CD14-positive monocyte (primary cell): ENCODE measurements at regions not wholly inside any gene's neighbourhood (a gene's known extent, or its start where the extent isn't known, plus 50 kb on each side); places are given as distances from the start of the nearest gene placed in this dataset.

Source experiments
- DNase-seq, 3 donors: peaks; one replicate each; pipeline ENCODE4 v3.0.0-alpha.2; 2011 to 2022
- H2AFZ ChIP-seq: 2 replicates; pipeline ENCODE4 v1.6.0; 2012; ENCODE audit warnings: mild to moderate bottlenecking, low read depth, low read length, inconsistent platforms; ENCODE audit not compliant: insufficient read depth, poor library complexity, severe bottlenecking
- H3K27ac ChIP-seq, 2 donors: 1 replicate in 1 of 2; 2 replicates in 1 of 2; pipeline ENCODE4 v1.5.1; 2012 to 2013; ENCODE audit warnings: low read length in 2 of 2, control low read depth in 1 of 2, inconsistent platforms in 1 of 2, low read depth in 1 of 2, mild to moderate bottlenecking in 1 of 2
- H3K27me3 ChIP-seq, 2 donors: one replicate each; pipeline versions ENCODE4 v1.6.0 to v1.6.1; 2011 to 2013; ENCODE audit warnings: low read length in 2 of 2; ENCODE audit not compliant: control insufficient read depth in 2 of 2, insufficient read depth in 2 of 2
- H3K36me3 ChIP-seq, 2 donors: replicated peaks in 1 of 2; 1 replicate in 1 of 2; 2 replicates in 1 of 2; pipeline versions ENCODE4 v1.5.1 to v1.6.1; 2012 to 2013; ENCODE audit warnings: low read length in 2 of 2, control low read depth in 1 of 2, inconsistent platforms in 1 of 2, mild to moderate bottlenecking in 1 of 2; ENCODE audit not compliant: insufficient read depth in 2 of 2, control insufficient read depth in 1 of 2
- H3K4me1 ChIP-seq, 2 donors: 1 replicate in 1 of 2; 2 replicates in 1 of 2; pipeline versions ENCODE4 v1.5.1 to v1.6.1; 2012 to 2013; ENCODE audit warnings: low read length in 2 of 2, control low read depth in 1 of 2, inconsistent platforms in 1 of 2, mild to moderate bottlenecking in 1 of 2, moderate library complexity in 1 of 2; ENCODE audit not compliant: insufficient read depth in 2 of 2, control insufficient read depth in 1 of 2
- H3K4me2 ChIP-seq: replicated peaks from 2 replicates; pipeline ENCODE3; 2012; ENCODE audit warnings: low read length, moderate library complexity, mild to moderate bottlenecking; ENCODE audit not compliant: poor library complexity, severe bottlenecking; ENCODE audit errors: extremely low read depth
- H3K4me3 ChIP-seq, 3 experiments: fragments of 200-600 bp in 1 of 3; sonication (generic) in 1 of 3; replicated peaks in 1 of 3; 1 replicate in 2 of 3; 2 replicates in 1 of 3; pipeline ENCODE4 v1.5.1; 2011 to 2013; ENCODE audit warnings: low read length in 3 of 3, mild to moderate bottlenecking in 3 of 3, control low read depth in 2 of 3, low read depth in 2 of 3, inconsistent platforms in 1 of 3, moderate library complexity in 1 of 3
- H3K79me2 ChIP-seq: 2 replicates; pipeline ENCODE4 v1.6.0; 2012; ENCODE audit warnings: mild to moderate bottlenecking, control low read depth, inconsistent platforms, low read length, moderate library complexity; ENCODE audit not compliant: insufficient read depth
- H3K9ac ChIP-seq: 2 replicates; pipeline ENCODE4 v1.6.0; 2017; ENCODE audit warnings: low read length, mild to moderate bottlenecking; ENCODE audit not compliant: insufficient read depth, poor library complexity, severe bottlenecking
- H3K9me3 ChIP-seq, 2 donors: replicated peaks in 1 of 2; 1 replicate in 1 of 2; 2 replicates in 1 of 2; pipeline versions ENCODE4 v1.5.1 to v1.6.1; 2012 to 2013; ENCODE audit warnings: low read length in 2 of 2, control low read depth in 1 of 2; ENCODE audit not compliant: control insufficient read depth in 1 of 2, insufficient read depth in 1 of 2
- H4K20me1 ChIP-seq: 2 replicates; pipeline ENCODE4 v1.6.0; 2012; ENCODE audit warnings: mild to moderate bottlenecking, low read length, control low read depth, moderate library complexity; ENCODE audit not compliant: insufficient read depth
- H3K27ac Mint-ChIP-seq, 7 donors: one replicate each; pipeline ENCODE4 v1.8.0; 2020; ENCODE audit warnings: mild to moderate bottlenecking in 7 of 7, mixed read lengths in 7 of 7, moderate library complexity in 6 of 7, inconsistent platforms in 2 of 7
- H3K27me3 Mint-ChIP-seq, 3 donors: one replicate each; pipeline ENCODE4 v1.8.0; 2021 to 2022; ENCODE audit warnings: low read depth in 3 of 3, mild to moderate bottlenecking in 3 of 3, mixed read lengths in 3 of 3, moderate library complexity in 3 of 3, inconsistent platforms in 1 of 3
- H3K36me3 Mint-ChIP-seq, 2 donors: one replicate each; pipeline ENCODE4 v1.8.0; 2020; ENCODE audit warnings: mixed read lengths in 2 of 2, inconsistent platforms in 1 of 2, mild to moderate bottlenecking in 1 of 2
- H3K4me1 Mint-ChIP-seq: one replicate; pipeline ENCODE4 v1.8.0; 2020; ENCODE audit warnings: mild to moderate bottlenecking, mixed read lengths
- H3K4me3 Mint-ChIP-seq, 2 donors: one replicate each; pipeline ENCODE4 v1.8.0; 2020; ENCODE audit warnings: mild to moderate bottlenecking in 2 of 2, mixed read lengths in 2 of 2, moderate library complexity in 1 of 2
- H3K9me3 Mint-ChIP-seq, 7 donors: one replicate each; pipeline ENCODE4 v1.8.0; 2020 to 2022; ENCODE audit warnings: mixed read lengths in 7 of 7, mild to moderate bottlenecking in 6 of 7, moderate library complexity in 6 of 7, inconsistent platforms in 2 of 7
- WGBS: methylation state at CpG from one replicate; pipeline ENCODE4 v1.1.5; 2013; ENCODE audit warnings: missing lambda C conversion rate; ENCODE audit not compliant: insufficient coverage; 5-methylcytosine and 5-hydroxymethylcytosine counted together
- intact Hi-C, 2 donors: fragments of 100-400 bp; cut with micrococcal nuclease; formaldehyde crosslinking; loops; one replicate each; pipeline versions ENCODE4 v1.15.0 to v1.15.1; 2023
- TF ChIP-seq, protein P1 (sequence below): fragments of 200-600 bp; IDR thresholded peaks from one replicate; pipeline ENCODE4 v1.8.0; 2022; ENCODE audit warnings: antibody characterized with exemption, mild to moderate bottlenecking

DNA sequence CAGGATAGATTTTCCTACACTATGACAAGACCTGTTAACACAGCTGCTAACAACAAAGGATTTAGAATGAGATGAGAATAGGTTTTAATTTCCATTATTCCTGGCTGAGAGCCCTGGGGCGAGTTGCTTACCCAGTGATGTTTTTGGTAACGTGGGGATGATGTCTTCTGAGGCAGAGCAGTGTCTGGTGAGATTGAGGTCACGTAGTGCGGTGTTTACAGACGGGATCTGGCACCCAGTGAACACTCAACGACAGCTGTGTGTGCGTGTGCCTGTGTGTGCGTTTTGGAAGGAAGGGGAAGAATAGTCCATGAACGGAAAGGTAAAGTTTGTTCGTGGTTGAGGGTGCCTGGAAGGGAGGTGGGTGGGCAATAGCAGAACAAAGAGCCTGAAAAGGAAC, 384.7 kb downstream of the C6orf118 start:
- Histone ChIP-seq H3K4me3 (no peak overlapping the region), H3K36me3 (no peaks in the 10 kb centered on the region), H3K9ac (no peak overlapping the region), H2AFZ (no peak overlapping the region), H3K27me3 (no peaks in the 10 kb centered on the region), H3K4me1 (no peaks in the 10 kb centered on the region), H3K9me3 (no peaks in the 10 kb centered on the region), H4K20me1 (no peaks in the 10 kb centered on the region), H3K79me2 (no peaks in the 10 kb centered on the region), H3K27ac (no peak overlapping the region), H3K4me2 (no peak overlapping the region)
- Mint-ChIP-seq H3K27ac (no peak overlapping the region), H3K36me3 (no peaks in the 10 kb centered on the region), H3K27me3 (peaks cover 0 to 3% (median 0%) of the 10 kb centered on the region in 3 donors), H3K4me1 (no peaks in the 10 kb centered on the region), H3K9me3 (peaks cover 0 to 5% (median 0%) of the 10 kb centered on the region in 7 donors), H3K4me3 (no peak overlapping the region)
- 49% methylated on average over 9 of the region's 10 CpGs for WGBS
- intact Hi-C loops = no loop called here
- no peak for DNase-seq
- TF ChIP-seq, protein P1, sequence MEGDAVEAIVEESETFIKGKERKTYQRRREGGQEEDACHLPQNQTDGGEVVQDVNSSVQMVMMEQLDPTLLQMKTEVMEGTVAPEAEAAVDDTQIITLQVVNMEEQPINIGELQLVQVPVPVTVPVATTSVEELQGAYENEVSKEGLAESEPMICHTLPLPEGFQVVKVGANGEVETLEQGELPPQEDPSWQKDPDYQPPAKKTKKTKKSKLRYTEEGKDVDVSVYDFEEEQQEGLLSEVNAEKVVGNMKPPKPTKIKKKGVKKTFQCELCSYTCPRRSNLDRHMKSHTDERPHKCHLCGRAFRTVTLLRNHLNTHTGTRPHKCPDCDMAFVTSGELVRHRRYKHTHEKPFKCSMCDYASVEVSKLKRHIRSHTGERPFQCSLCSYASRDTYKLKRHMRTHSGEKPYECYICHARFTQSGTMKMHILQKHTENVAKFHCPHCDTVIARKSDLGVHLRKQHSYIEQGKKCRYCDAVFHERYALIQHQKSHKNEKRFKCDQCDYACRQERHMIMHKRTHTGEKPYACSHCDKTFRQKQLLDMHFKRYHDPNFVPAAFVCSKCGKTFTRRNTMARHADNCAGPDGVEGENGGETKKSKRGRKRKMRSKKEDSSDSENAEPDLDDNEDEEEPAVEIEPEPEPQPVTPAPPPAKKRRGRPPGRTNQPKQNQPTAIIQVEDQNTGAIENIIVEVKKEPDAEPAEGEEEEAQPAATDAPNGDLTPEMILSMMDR = no peak

DNA sequence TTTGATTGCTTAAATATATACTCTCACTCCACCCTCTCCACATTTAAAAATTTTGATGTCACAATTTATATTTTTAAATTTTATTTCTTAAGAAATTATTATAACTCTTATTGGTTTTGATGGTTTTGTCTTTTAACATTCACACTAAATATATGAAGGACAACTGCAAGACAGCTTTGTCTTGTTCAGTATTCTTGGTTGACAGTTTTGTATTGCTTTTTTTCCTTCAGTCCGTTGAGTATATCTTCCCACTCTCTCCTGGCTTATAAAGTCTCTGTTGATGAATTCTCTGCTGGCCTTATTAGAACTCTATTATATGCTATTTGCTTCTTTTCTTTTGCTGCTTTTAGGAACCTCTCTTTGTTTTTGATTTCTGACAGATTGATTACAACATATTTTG, 392.2 kb downstream of the C6orf118 start:
- H3K27me3 ChIP-seq = no peaks in the 10 kb centered on the region
- no peak overlapping the region for H2AFZ ChIP-seq
- H3K4me3 ChIP-seq = no peak overlapping the region
- no peak overlapping the region for H3K4me2 ChIP-seq
- no peak for DNase-seq
- intact Hi-C loops = no loop called here
- no peaks in the 10 kb centered on the region for H3K4me1 ChIP-seq
- H3K27me3 Mint-ChIP-seq = peaks cover 0 to 1% (median 0%) of the 10 kb centered on the region in 3 donors
- H3K27ac Mint-ChIP-seq = no peak overlapping the region
- no peaks in the 10 kb centered on the region for H3K36me3 Mint-ChIP-seq
- H3K9ac ChIP-seq = no peak overlapping the region
- H3K4me1 Mint-ChIP-seq = no peaks in the 10 kb centered on the region
- no peak overlapping the region for H3K27ac ChIP-seq
- H3K4me3 Mint-ChIP-seq = no peak overlapping the region
- no peaks in the 10 kb centered on the region for H4K20me1 ChIP-seq
- H3K9me3 ChIP-seq = peaks cover 18 to 22% of the 10 kb centered on the region in 2 donors
- H3K9me3 Mint-ChIP-seq = peaks cover 2 to 21% (median 8%) of the 10 kb centered on the region in 7 donors
- TF ChIP-seq, protein P1 = no peak
- WGBS = no CpG with 5 or more reads among the region's 1 CpG
- H3K79me2 ChIP-seq = no peaks in the 10 kb centered on the region
- no peaks in the 10 kb centered on the region for H3K36me3 ChIP-seq
